Ovary (tissue), 3 donors: ENCODE measurements at regions not wholly inside any gene's neighbourhood (a gene's known extent, or its start where the extent isn't known, plus 50 kb on each side); places are given as distances from the start of the nearest gene placed in this dataset.

Experiments used
- CTCF ChIP-seq, 3 donors: fragments of 450-650 bp in 2 of 3; fragments of 200-600 bp in 1 of 3; IDR thresholded peaks; one replicate each; pipeline versions ENCODE4 v1.5.1 to v1.8.0; 2016 to 2022; ENCODE audit warnings: antibody characterized with exemption in 3 of 3, mild to moderate bottlenecking in 1 of 3
- POLR2A ChIP-seq: fragments of 450-650 bp; IDR thresholded peaks from one replicate; pipeline ENCODE4 v1.6.1; 2017; ENCODE audit warnings: antibody characterized with exemption, mild to moderate bottlenecking, moderate library complexity
- donor health status: DM: no; HTN: no; CAD: no.

DNA sequence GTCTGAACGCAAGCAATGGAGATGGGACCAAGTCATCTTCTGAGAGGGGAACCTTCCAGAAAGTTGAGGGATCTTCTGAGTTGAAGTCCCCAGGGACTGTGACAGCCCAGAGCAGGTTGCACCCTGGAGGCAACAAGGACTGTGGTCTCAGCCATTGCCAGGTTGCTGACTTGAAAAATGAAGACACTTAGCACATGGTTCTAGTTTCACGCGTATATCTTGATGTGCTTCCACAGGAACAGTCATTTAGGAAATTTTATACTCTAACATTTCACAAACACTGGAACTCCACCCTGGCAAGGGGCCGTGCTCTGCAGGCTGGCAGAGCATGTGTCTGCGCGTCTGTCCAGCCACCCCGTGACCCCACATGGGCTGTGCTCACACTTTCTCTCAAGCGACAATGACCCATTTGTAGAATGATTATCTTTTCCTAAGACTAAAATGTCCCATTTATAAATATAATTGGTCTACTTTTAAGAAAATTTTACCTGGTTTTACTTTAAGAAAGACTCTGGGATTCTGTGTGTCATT is 157.0 kb downstream of the ERMARD start:
- TF ChIP-seq CTCF (IDR thresholded peaks at IDR 0.05), result no peak
- TF ChIP-seq POLR2A, result no peak
